ENCODE measurements at regions not wholly inside any gene's neighbourhood (a gene's known extent, or its start where the extent isn't known, plus 50 kb on each side); places are given as distances from the start of the nearest gene placed in this dataset.

DNA sequence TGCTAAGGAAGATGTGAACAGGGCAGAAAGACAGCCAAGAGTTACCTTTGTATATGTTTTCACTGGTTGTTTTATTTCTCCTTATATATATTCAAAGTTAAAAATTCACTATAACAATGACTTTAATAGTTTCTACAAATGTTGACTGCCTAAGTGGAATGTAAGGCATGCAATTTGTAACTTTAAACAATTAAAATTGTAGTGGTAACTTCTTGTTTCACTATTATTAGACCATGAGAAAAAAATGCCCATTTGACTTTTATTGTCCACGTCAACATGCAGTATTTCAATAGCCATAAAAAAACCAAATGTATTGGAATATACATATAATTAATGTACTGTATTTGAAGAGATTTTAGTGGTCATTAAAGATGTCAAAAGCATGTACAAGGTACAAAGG, 340.7 kb upstream of the CBLB start:
- no peak for TF ChIP-seq CTCF (IDR thresholded peaks at IDR 0.05)
- no peak for TF ChIP-seq POLR2AphosphoS5 (IDR thresholded peaks at IDR 0.05)

Data from upper lobe of left lung (tissue), 4 donors.